ENCODE measurements at regions not wholly inside any gene's neighbourhood (a gene's known extent, or its start where the extent isn't known, plus 50 kb on each side); places are given as distances from the start of the nearest gene placed in this dataset.

DNA sequence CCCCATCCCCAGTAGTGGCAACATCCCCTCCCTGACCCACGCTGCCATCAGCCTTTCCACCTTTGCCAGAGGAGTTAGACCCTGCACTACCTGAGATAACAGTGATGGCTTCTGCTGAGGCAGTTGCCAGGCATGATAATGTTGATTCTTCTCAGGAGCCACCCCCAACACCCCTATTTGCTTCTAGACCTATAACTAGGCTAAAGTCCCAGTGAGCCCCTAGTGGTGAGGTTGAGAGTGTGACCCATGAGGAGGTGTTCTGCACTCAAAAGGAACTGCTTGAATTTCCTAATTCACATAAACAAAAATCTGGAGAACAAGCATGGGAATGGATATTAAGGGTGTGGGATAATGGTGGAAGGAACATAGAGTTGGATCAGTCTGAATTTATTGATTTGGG is 159.6 kb upstream of the COL11A1 start:
- H3K4me3 ChIP-seq (ENCODE audit: low read depth, low read length) = no peak overlapping the region
- DNase-seq (ENCODE audit: low read depth) = no peak
- in situ Hi-C loops (cut with HindIII; ENCODE audit: low sequenced_read_pairs) = no loop called here
- TF ChIP-seq, protein P1, sequence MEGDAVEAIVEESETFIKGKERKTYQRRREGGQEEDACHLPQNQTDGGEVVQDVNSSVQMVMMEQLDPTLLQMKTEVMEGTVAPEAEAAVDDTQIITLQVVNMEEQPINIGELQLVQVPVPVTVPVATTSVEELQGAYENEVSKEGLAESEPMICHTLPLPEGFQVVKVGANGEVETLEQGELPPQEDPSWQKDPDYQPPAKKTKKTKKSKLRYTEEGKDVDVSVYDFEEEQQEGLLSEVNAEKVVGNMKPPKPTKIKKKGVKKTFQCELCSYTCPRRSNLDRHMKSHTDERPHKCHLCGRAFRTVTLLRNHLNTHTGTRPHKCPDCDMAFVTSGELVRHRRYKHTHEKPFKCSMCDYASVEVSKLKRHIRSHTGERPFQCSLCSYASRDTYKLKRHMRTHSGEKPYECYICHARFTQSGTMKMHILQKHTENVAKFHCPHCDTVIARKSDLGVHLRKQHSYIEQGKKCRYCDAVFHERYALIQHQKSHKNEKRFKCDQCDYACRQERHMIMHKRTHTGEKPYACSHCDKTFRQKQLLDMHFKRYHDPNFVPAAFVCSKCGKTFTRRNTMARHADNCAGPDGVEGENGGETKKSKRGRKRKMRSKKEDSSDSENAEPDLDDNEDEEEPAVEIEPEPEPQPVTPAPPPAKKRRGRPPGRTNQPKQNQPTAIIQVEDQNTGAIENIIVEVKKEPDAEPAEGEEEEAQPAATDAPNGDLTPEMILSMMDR (IDR thresholded peaks at IDR 0.05; ENCODE audit: low read depth, low read length, missing control alignments) = no peak

DNA sequence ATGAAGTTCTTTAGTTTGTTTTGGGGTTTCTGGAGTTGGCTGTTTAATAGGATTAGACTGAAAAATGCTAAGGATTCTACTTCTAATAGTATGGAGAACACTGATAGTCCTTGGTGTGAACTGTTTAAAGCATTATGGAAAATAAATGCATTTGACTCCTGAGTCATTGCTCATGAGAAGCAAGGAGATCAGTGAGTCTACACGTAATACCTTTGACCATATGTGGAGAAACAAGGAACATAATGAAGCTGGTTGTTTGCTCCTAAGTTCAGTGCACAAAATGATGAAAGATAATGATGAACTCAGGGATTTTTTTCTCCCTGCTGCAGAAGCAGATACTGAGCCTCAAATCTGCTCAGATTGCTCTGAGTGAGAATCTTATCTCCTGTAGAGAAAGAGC is 158.9 kb upstream of the COL11A1 start:
- no peak overlapping the region for H3K4me3 ChIP-seq (ENCODE audit: low read depth, low read length)
- TF ChIP-seq, protein P1 (IDR thresholded peaks at IDR 0.05; ENCODE audit: low read depth, low read length, missing control alignments) = no peak
- in situ Hi-C loops (cut with HindIII; ENCODE audit: low sequenced_read_pairs) = no loop called here
- no peak for DNase-seq (ENCODE audit: low read depth)

- DNase-seq (ENCODE audit: low read depth) = peak; percentile 64
- in situ Hi-C loops (cut with HindIII; ENCODE audit: low sequenced_read_pairs) = no loop called here
- no peak overlapping the region for H3K4me3 ChIP-seq (ENCODE audit: low read depth, low read length)
- TF ChIP-seq, protein P1 (IDR thresholded peaks at IDR 0.05; ENCODE audit: low read depth, low read length, missing control alignments) = no peak
Observed at GRCh38 chr1:103266036-103266435, 157.7 kb upstream of the COL11A1 start.

DNA sequence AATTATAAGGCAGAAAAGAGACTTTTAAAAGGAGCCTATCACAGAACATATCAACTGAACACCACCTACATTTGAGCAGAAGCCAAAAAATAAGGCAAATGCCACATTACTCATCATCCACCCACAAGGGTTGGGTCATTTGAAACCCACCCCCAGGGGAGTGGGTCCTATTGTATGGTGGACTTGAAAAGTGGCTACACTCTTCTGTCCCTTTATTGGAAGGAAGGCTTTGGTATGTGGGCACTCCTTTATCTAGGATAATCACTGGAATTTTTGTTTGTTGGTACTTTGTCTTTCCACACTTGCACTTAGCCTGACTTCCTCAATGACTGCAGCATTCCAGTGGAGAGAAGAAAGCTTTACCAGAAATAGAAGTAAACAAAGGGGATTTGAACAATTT is 157.2 kb upstream of the COL11A1 start:
- TF ChIP-seq, protein P1 (IDR thresholded peaks at IDR 0.05; ENCODE audit: low read depth, low read length, missing control alignments) = no peak
- H3K4me3 ChIP-seq (ENCODE audit: low read depth, low read length) = no peak overlapping the region
- DNase-seq (ENCODE audit: low read depth) = no peak
- in situ Hi-C loops (cut with HindIII; ENCODE audit: low sequenced_read_pairs) = no loop called here

DNA sequence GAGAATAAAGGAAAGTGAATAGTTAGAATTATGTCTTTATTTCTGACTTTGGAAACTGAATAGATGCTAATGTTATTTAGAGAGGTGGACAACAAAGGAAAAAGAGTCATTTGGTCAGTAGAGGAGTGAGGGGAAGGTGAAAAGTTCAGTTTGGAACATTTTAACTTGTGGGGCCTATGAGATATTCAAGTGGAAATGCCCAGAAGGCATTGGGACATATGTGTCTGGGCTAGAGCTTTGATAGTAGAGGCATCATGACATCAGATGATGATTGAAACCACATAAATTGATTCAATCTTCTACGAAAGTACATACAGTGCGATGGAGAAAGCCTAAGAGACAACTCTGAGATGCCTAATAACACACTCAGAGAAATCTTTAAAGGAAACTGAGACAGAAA is 151.7 kb upstream of the COL11A1 start:
- TF ChIP-seq, protein P1 (IDR thresholded peaks at IDR 0.05; ENCODE audit: low read depth, low read length, missing control alignments) = no peak
- no peak for DNase-seq (ENCODE audit: low read depth)
- in situ Hi-C loops (cut with HindIII; ENCODE audit: low sequenced_read_pairs) = no loop called here
- no peak overlapping the region for H3K4me3 ChIP-seq (ENCODE audit: low read depth, low read length)

- peak; percentile 22 for DNase-seq (ENCODE audit: low read depth)
- in situ Hi-C loops (cut with HindIII; ENCODE audit: low sequenced_read_pairs) = no loop called here
- TF ChIP-seq, protein P1 (IDR thresholded peaks at IDR 0.05; ENCODE audit: low read depth, low read length, missing control alignments) = no peak
- H3K4me3 ChIP-seq (ENCODE audit: low read depth, low read length) = no peak overlapping the region
Observed at GRCh38 chr1:103256490-103256889, 148.2 kb upstream of the COL11A1 start.

- in situ Hi-C loops (cut with HindIII; ENCODE audit: low sequenced_read_pairs) = no loop called here
- no peak overlapping the region for H3K4me3 ChIP-seq (ENCODE audit: low read depth, low read length)
- TF ChIP-seq, protein P1 (IDR thresholded peaks at IDR 0.05; ENCODE audit: low read depth, low read length, missing control alignments) = no peak
- DNase-seq (ENCODE audit: low read depth) = no peak
Observed at GRCh38 chr1:103254691-103255090, 146.4 kb upstream of the COL11A1 start.

Data from astrocyte of the cerebellum (primary cell).